ENCODE measurements at regions not wholly inside any gene's neighbourhood (a gene's known extent, or its start where the extent isn't known, plus 50 kb on each side); places are given as distances from the start of the nearest gene placed in this dataset.

DNA sequence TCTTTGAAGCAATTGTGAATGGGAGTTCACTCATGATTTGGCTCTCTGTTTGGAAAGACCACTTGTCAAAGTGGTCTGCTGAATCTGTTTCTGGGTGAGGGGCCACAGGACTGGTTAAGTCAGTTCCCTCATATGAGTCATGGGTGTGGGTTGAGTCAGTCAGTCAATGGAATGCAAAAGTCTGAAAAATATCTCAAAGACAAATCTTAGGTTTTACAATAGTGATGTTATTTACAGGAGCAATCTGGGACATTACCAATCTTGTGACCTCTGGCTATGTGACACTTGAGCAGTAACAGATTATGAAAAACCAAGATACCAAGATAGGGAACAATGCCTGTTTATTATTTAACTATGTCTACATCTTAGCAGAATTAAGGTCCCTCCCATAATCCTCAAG lies 311.6 kb downstream of the AASDHPPT start:
- TF ChIP-seq EP300 (IDR thresholded peaks at IDR 0.05; ENCODE audit: borderline replicate concordance): no peak
- TF ChIP-seq, protein P1, sequence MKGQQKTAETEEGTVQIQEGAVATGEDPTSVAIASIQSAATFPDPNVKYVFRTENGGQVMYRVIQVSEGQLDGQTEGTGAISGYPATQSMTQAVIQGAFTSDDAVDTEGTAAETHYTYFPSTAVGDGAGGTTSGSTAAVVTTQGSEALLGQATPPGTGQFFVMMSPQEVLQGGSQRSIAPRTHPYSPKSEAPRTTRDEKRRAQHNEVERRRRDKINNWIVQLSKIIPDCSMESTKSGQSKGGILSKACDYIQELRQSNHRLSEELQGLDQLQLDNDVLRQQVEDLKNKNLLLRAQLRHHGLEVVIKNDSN (IDR thresholded peaks at IDR 0.05): no peak
- TF ChIP-seq YY1 (IDR thresholded peaks at IDR 0.05; ENCODE audit: low read depth): no peak

Measured in Ishikawa (cell line).